Ishikawa (cell line): ENCODE measurements at regions not wholly inside any gene's neighbourhood (a gene's known extent, or its start where the extent isn't known, plus 50 kb on each side); places are given as distances from the start of the nearest gene placed in this dataset.

Source experiments
- CEBPB ChIP-seq: IDR thresholded peaks from 2 replicates; pipeline ENCODE4 v1.6.1; 2012
- CREB1 ChIP-seq: IDR thresholded peaks from 2 replicates; pipeline ENCODE4 v1.6.1; 2012; ENCODE audit warnings: low read depth
- EGR1 ChIP-seq: IDR thresholded peaks from 2 replicates; pipeline ENCODE4 v1.6.1; 2012
- EP300 ChIP-seq: IDR thresholded peaks from 2 replicates; pipeline ENCODE4 v1.6.1; 2012; ENCODE audit warnings: borderline replicate concordance
- FOXM1 ChIP-seq: IDR thresholded peaks from 2 replicates; pipeline ENCODE4 v1.6.1; 2012; ENCODE audit warnings: low read depth, borderline replicate concordance
- NFIC ChIP-seq: IDR thresholded peaks from 2 replicates; pipeline ENCODE4 v1.6.1; 2012
- RAD21 ChIP-seq: IDR thresholded peaks from 2 replicates; pipeline ENCODE4 v1.6.1; 2012; ENCODE audit warnings: low read depth
- TAF1 ChIP-seq: IDR thresholded peaks from 2 replicates; pipeline ENCODE4 v1.6.1; 2012; ENCODE audit warnings: low read depth, mild to moderate bottlenecking
- TCF12 ChIP-seq: IDR thresholded peaks from 2 replicates; pipeline ENCODE4 v1.6.1; 2012; ENCODE audit warnings: low read depth
- TEAD4 ChIP-seq: IDR thresholded peaks from 2 replicates; pipeline ENCODE4 v1.6.1; 2012
- YY1 ChIP-seq: IDR thresholded peaks from 2 replicates; pipeline ENCODE4 v1.6.1; 2012; ENCODE audit warnings: low read depth
- ZBTB7A ChIP-seq: IDR thresholded peaks from 2 replicates; pipeline ENCODE4 v1.6.1; 2012; ENCODE audit warnings: low read depth
- TF ChIP-seq, protein P1 (sequence below): IDR thresholded peaks from 2 replicates; pipeline ENCODE4 v1.6.1; 2012; ENCODE audit warnings: low read depth, mild to moderate bottlenecking
- TF ChIP-seq, protein P2 (sequence below): IDR thresholded peaks from 2 replicates; pipeline ENCODE4 v1.6.1; 2012
- TF ChIP-seq, protein P3 (sequence below): IDR thresholded peaks from 2 replicates; pipeline ENCODE4 v1.6.1; 2012

DNA sequence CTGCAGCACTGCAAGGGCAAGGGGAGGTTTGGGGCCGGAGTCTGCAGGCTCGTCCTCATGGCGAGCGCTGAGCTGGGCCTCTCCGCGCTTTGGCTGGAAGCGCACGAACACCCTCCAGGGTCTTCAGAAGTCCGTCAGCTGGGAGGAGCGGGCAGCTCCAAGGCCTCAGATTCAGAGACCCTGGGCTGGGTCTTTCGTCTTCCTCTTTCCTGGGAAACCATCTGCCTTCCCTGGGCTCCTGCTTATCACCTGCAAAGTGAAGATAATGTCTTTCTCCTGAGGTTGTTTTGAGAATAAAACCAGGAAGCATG, 525.6 kb downstream of the BRD1 start:
- no peak for TF ChIP-seq EGR1
- no peak for TF ChIP-seq ZBTB7A
- no peak for TF ChIP-seq NFIC
- TF ChIP-seq, protein P1, sequence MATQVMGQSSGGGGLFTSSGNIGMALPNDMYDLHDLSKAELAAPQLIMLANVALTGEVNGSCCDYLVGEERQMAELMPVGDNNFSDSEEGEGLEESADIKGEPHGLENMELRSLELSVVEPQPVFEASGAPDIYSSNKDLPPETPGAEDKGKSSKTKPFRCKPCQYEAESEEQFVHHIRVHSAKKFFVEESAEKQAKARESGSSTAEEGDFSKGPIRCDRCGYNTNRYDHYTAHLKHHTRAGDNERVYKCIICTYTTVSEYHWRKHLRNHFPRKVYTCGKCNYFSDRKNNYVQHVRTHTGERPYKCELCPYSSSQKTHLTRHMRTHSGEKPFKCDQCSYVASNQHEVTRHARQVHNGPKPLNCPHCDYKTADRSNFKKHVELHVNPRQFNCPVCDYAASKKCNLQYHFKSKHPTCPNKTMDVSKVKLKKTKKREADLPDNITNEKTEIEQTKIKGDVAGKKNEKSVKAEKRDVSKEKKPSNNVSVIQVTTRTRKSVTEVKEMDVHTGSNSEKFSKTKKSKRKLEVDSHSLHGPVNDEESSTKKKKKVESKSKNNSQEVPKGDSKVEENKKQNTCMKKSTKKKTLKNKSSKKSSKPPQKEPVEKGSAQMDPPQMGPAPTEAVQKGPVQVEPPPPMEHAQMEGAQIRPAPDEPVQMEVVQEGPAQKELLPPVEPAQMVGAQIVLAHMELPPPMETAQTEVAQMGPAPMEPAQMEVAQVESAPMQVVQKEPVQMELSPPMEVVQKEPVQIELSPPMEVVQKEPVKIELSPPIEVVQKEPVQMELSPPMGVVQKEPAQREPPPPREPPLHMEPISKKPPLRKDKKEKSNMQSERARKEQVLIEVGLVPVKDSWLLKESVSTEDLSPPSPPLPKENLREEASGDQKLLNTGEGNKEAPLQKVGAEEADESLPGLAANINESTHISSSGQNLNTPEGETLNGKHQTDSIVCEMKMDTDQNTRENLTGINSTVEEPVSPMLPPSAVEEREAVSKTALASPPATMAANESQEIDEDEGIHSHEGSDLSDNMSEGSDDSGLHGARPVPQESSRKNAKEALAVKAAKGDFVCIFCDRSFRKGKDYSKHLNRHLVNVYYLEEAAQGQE, result no peak
- TF ChIP-seq RAD21, result no peak
- TF ChIP-seq, protein P2, sequence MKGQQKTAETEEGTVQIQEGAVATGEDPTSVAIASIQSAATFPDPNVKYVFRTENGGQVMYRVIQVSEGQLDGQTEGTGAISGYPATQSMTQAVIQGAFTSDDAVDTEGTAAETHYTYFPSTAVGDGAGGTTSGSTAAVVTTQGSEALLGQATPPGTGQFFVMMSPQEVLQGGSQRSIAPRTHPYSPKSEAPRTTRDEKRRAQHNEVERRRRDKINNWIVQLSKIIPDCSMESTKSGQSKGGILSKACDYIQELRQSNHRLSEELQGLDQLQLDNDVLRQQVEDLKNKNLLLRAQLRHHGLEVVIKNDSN, result no peak
- no peak for TF ChIP-seq TEAD4
- no peak for TF ChIP-seq CREB1
- no peak for TF ChIP-seq FOXM1
- TF ChIP-seq YY1, result no peak
- no peak for TF ChIP-seq EP300
- TF ChIP-seq TCF12, result no peak
- TF ChIP-seq, protein P3, sequence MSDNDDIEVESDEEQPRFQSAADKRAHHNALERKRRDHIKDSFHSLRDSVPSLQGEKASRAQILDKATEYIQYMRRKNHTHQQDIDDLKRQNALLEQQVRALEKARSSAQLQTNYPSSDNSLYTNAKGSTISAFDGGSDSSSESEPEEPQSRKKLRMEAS, result no peak
- no peak for TF ChIP-seq TAF1
- no peak for TF ChIP-seq CEBPB

DNA sequence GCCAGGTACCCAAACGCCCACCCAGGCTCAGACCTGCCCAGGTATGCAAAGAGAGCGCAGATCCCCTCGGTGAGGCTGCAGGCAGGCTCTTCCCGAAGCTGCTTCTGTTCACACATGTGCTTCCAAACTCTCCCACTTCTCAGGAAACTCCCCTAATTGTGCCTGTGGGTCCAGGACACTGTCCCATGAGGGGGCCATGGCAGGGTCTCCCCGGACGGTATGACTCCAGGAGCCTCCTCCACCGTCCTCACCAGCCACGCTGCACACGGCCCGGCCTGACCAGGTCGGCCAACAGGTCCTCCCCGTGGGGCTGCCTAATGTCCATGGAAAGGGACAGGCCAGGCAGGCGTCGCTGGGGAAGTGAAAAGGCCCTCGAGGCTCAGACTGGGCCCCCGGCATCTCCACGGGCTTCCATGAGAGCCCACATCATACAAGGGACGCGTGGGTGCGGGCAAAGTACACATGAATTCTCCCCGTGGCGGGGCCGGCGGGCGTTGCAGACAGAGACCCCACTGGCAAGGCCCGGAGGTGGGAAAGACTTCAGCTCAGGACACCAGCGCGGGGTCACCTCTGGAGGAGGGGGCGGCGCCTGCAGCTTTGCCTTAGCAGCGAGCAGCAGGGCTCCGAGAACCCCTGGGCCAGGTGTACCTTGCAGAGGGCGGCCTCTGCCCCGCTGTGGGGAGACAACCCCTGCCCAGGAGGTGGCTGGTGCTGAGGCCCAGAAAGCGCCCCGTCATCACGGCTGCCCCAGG, 526.1 kb downstream of the BRD1 start:
- TF ChIP-seq TAF1, result no peak
- TF ChIP-seq YY1, result no peak
- no peak for TF ChIP-seq TCF12
- TF ChIP-seq, protein P1, result no peak
- TF ChIP-seq ZBTB7A, result no peak
- TF ChIP-seq, protein P3, result no peak
- no peak for TF ChIP-seq RAD21
- TF ChIP-seq CEBPB, result no peak
- TF ChIP-seq NFIC, result no peak
- TF ChIP-seq FOXM1, result no peak
- TF ChIP-seq, protein P2, result no peak
- TF ChIP-seq TEAD4, result no peak
- TF ChIP-seq CREB1, result no peak
- TF ChIP-seq EGR1, result no peak
- TF ChIP-seq EP300, result no peak

DNA sequence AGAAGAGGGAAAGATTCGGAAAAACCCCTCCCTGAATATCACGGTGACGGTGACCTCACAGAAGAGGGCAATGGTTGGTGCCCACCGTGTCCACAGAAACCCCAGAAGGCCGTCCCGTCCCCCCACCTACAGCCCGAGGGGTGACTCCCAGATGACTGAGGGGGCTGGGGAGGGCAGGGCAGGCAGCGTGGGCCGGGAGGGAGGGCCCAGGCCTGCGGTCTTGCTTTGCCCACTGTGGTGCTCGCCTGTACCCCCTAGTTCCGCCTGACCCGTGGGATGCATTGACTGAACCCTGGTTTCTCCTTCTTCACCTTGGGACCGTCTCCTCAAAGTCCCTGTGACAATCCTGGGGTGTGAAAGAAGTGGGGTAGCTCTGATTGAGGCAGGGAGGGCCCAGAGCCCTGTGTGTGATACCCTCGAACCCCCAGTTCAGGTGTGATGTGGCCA, 526.7 kb downstream of the BRD1 start:
- TF ChIP-seq, protein P2, result no peak
- TF ChIP-seq RAD21 (no peak), CREB1 (no peak), YY1 (no peak), CEBPB (no peak), EP300 (no peak), TAF1 (no peak), EGR1 (no peak), FOXM1 (no peak), TEAD4 (no peak), TCF12 (no peak)
- TF ChIP-seq, protein P3, result no peak

DNA sequence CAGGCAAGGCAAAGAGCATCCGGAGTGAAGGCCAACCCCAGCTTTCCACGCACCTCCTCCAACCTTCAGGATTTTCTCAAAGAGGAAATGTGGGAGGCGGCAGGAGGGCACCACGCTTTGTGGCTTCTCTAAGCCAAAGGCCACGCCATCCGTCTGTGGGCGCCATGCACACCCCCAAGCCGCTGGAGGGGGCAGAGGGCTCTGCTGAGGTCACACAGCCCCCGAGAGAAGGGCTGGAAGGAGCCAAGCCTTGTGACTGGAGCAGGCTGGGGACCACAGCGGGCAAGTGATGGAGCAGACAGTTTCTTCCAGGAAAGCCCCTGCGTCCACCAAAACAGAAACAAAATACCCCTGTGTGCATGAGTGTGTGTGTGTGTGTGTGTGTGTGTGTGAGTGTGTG, 527.4 kb downstream of the BRD1 start:
- TF ChIP-seq CREB1 (no peak), CEBPB (no peak), FOXM1 (no peak), EP300 (no peak), NFIC (no peak), EGR1 (no peak), TAF1 (no peak), ZBTB7A (no peak), TEAD4 (no peak)
- TF ChIP-seq, protein P2, result no peak

DNA sequence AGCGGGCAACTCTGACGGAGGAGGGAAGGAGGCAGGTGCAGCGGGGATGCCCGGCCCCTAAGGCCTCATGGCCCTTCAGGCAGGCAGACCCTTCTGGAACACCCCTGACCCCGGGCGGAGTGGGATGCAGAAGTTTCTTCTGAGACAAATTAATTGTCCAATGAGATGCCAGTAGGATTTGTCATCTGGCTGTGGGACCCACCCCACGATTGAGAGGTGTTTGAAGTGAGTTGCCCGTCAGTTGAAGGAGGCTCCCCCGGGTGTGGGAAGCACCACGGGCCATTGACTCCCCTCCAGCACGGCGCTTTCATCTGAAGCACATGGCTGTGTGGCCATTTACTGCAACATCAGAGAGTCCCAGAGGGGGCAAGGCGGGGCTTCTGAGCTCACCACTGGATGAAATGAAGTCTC, 527.8 kb downstream of the BRD1 start:
- no peak for TF ChIP-seq CEBPB
- no peak for TF ChIP-seq CREB1
- no peak for TF ChIP-seq ZBTB7A
- no peak for TF ChIP-seq TCF12
